ENCODE measurements at regions not wholly inside any gene's neighbourhood (a gene's known extent, or its start where the extent isn't known, plus 50 kb on each side); places are given as distances from the start of the nearest gene placed in this dataset.

DNA sequence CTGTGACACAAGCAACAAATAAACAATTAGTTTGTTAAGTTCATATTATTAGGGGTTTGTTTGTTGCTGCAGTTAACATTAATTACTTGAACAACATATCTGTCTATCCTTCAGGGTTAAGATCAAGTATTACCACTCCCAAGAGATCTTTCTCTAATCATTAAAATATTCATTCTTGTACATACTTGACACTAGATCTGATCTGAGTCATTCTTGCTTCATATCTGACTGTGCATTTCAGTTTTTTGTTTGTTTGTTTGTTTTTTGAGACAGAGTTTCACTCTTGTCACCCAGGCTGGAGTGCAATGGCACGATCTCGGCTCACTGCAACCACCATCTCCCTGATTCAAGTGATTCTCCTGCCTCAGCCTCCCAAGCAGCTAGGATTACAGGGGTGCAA lies 613.3 kb upstream of the PLXNA2 start:
- H3K9me3 Mint-ChIP-seq (ENCODE audit: low read depth), result peaks cover 20% of the 10 kb centered on the region
- H3K27me3 Mint-ChIP-seq, result no peaks in the 10 kb centered on the region
- no peak overlapping the region for H3K27ac Mint-ChIP-seq
- H3K4me3 Mint-ChIP-seq (ENCODE audit: low read depth), result no peak overlapping the region
- no peaks in the 10 kb centered on the region for H3K4me1 Mint-ChIP-seq (ENCODE audit: low read depth)
- TF ChIP-seq, protein P1, sequence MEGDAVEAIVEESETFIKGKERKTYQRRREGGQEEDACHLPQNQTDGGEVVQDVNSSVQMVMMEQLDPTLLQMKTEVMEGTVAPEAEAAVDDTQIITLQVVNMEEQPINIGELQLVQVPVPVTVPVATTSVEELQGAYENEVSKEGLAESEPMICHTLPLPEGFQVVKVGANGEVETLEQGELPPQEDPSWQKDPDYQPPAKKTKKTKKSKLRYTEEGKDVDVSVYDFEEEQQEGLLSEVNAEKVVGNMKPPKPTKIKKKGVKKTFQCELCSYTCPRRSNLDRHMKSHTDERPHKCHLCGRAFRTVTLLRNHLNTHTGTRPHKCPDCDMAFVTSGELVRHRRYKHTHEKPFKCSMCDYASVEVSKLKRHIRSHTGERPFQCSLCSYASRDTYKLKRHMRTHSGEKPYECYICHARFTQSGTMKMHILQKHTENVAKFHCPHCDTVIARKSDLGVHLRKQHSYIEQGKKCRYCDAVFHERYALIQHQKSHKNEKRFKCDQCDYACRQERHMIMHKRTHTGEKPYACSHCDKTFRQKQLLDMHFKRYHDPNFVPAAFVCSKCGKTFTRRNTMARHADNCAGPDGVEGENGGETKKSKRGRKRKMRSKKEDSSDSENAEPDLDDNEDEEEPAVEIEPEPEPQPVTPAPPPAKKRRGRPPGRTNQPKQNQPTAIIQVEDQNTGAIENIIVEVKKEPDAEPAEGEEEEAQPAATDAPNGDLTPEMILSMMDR (IDR thresholded peaks at IDR 0.05; ENCODE audit: unreplicated experiment), result no peak
- H3K36me3 Mint-ChIP-seq (ENCODE audit: insufficient read depth), result peaks cover 1% of the 10 kb centered on the region
- no peak for DNase-seq (ENCODE audit: low spot score, unreplicated experiment)

- Mint-ChIP-seq H3K4me3 (ENCODE audit: low read depth) (no peak overlapping the region), H3K9me3 (ENCODE audit: low read depth) (peaks cover 22% of the 10 kb centered on the region), H3K27me3 (no peaks in the 10 kb centered on the region), H3K4me1 (ENCODE audit: low read depth) (no peaks in the 10 kb centered on the region), H3K27ac (no peak overlapping the region), H3K36me3 (ENCODE audit: insufficient read depth) (peaks cover 1% of the 10 kb centered on the region)
- no peak for DNase-seq (ENCODE audit: low spot score, unreplicated experiment)
- TF ChIP-seq, protein P1 (IDR thresholded peaks at IDR 0.05; ENCODE audit: unreplicated experiment), result no peak
These were observed 614.6 kb upstream of the PLXNA2 start for GRCh38 chr1:208858738-208859137.

DNA sequence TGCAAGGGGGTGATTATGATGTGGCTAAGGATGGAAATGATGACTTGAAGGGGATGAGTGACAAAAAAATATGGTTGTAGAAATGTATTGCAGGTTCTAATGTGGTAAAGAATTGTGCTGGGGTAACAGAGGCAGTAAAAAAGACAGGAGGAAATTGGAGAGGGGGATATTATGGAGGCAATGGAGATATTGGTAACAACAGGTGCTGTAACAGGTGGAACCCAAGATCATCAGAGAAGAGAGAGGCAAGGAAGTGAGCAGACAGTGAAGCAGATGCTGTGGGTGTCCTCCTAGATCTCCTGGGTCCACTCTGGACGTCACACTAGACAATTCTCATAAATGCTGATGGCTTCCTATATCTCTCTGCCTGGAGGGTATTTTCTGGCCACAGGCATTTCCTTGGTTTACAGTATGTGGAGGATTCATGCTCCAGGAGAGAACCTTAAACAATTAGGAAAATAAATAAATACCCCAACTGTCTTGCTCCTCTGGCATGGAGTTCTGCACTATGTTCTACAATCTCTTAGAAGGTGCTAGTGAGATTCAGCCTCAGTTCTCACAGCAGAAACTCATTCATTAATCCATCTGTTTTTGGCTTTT lies 620.3 kb upstream of the PLXNA2 start:
- Mint-ChIP-seq H3K27ac (no peak overlapping the region), H3K9me3 (ENCODE audit: low read depth) (peaks cover 19% of the 10 kb centered on the region), H3K4me1 (ENCODE audit: low read depth) (no peaks in the 10 kb centered on the region), H3K27me3 (no peaks in the 10 kb centered on the region), H3K36me3 (ENCODE audit: insufficient read depth) (peaks cover 1% of the 10 kb centered on the region), H3K4me3 (ENCODE audit: low read depth) (no peak overlapping the region)
- TF ChIP-seq, protein P1 (IDR thresholded peaks at IDR 0.05; ENCODE audit: unreplicated experiment), result no peak
- no peak for DNase-seq (ENCODE audit: low spot score, unreplicated experiment)

DNA sequence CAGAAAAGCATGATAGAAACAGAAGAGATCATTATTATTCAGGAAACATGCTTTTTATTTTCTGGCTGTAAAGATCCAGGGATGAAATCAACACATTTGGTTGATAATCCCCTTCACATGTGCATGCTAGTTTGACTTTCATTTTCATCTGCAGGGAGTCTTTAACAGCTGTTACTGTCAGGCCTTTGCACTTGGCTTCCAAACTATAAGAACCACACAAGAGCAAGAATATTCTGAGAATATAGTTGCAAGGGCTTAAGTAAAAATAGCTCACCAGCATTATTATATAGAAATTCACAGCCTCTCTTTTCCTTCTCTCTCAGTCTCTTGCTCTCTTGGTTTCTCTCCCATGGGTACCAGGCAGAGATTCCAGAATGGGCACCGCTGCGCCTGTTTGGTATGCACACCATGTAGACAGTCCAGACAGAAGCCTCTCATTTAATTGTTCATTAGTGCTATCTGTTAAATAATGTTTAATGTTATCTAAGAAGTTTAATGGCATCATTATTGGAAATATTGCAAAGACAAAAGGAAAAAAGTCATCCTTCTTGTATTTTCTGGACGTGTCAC lies 622.3 kb upstream of the PLXNA2 start:
- no peak for DNase-seq (ENCODE audit: low spot score, unreplicated experiment)
- TF ChIP-seq, protein P1 (IDR thresholded peaks at IDR 0.05; ENCODE audit: unreplicated experiment), result no peak
- no peak overlapping the region for H3K27ac Mint-ChIP-seq
- H3K4me3 Mint-ChIP-seq (ENCODE audit: low read depth), result no peak overlapping the region
- H3K36me3 Mint-ChIP-seq (ENCODE audit: insufficient read depth), result peaks cover under 1% of the 10 kb centered on the region
- H3K9me3 Mint-ChIP-seq (ENCODE audit: low read depth), result peaks cover 11% of the 10 kb centered on the region
- H3K4me1 Mint-ChIP-seq (ENCODE audit: low read depth), result no peaks in the 10 kb centered on the region
- H3K27me3 Mint-ChIP-seq, result no peaks in the 10 kb centered on the region

DNA sequence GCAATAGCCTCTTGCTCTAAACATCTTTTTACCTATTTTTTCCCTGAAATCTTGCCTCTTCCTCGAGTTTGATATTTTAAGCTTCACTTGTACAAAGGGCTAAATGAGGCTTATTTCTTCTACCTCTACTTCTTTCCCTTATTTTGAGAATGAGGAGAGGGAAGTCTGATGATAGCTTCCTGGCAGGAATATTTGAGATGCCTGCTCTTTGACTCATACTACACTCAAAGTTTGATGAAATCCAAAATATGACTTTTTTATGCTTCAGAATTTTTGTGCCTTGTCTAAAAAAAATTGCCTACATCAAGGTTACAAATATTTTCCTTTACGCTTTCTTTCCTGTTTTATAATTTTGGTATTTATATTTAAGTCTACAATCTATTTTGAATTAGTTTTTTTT lies 624.4 kb upstream of the PLXNA2 start:
- TF ChIP-seq, protein P1 (IDR thresholded peaks at IDR 0.05; ENCODE audit: unreplicated experiment), result no peak
- Mint-ChIP-seq H3K9me3 (ENCODE audit: low read depth) (peaks cover 4% of the 10 kb centered on the region), H3K4me1 (ENCODE audit: low read depth) (no peaks in the 10 kb centered on the region), H3K4me3 (ENCODE audit: low read depth) (no peak overlapping the region), H3K36me3 (ENCODE audit: insufficient read depth) (no peaks in the 10 kb centered on the region), H3K27me3 (no peaks in the 10 kb centered on the region), H3K27ac (no peak overlapping the region)
- no peak for DNase-seq (ENCODE audit: low spot score, unreplicated experiment)
